HG02759 (cell line): ENCODE measurements at regions not wholly inside any gene's neighbourhood (a gene's known extent, or its start where the extent isn't known, plus 50 kb on each side); places are given as distances from the start of the nearest gene placed in this dataset.
"Not testable (repeated sequence)": the region's sequence is repeated elsewhere in the genome, so short reads cannot be mapped to it uniquely, and the experiment has no call there.

Experiments
- ATAC-seq: cut with Tn5 transposase; IDR thresholded peaks from one replicate; pipeline ENCODE4 v1.9.1; 2021; ENCODE audit warnings: mild to moderate bottlenecking, moderate library complexity; ENCODE audit not compliant: unreplicated experiment

DNA sequence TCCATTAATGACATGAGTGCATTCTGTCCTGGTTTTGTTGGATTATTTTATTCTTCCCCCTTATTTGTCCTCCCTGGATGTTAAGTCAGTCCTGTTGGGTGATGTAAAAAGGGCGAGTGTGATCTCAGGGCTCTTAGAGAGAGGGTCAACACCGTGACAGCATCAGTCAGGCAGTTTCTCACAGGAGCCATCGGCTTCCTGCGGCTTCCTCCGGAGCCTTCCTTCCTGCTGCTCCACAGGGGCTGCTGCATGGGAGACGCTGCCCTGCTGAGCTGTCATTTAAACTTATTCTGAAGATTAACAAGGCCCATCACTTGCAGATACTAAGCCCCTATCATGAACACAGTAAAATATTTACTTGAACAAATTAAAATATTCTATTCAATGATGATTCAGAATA, 211.3 kb downstream of the SPATA31A1 start:
- not testable (repeated sequence) for ATAC-seq

DNA sequence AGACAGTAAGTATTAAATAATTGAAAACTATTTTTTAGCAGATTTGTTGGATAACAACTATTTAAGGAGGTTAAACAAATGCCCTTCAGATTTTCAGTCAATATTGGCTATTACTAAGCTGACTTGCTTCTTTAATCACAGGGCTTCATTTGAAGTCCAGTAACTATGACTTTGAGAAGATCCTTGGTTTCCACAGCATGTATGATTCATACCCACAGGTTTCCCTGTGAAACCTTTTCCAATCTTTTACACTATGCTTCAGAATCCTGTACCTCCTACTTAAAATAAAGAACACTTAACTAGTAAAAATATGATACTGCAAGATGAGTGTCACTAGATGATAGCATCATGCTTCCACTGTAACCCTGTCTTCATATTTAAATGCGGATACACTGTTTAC, 211.9 kb downstream of the SPATA31A1 start:
- ATAC-seq: not testable (repeated sequence)

DNA sequence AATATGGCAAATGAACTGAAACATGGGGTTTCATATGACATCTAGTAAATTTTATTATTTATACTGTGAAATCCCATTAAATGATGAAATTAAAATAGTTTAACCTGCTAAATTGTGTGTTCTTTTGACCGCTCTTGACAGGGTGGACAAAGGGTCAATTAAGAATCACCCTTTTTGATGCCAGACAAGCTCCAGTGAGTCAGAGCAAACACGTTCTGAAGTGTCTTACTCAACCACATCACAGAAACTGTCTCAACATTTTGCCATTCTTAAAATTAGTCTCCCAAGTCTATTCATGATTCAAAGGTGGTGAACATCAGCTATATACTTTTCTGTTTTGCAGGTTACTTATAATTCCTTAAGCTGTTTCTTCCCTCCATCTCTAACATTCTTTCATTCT, 213.4 kb downstream of the SPATA31A1 start:
- not testable (repeated sequence) for ATAC-seq

DNA sequence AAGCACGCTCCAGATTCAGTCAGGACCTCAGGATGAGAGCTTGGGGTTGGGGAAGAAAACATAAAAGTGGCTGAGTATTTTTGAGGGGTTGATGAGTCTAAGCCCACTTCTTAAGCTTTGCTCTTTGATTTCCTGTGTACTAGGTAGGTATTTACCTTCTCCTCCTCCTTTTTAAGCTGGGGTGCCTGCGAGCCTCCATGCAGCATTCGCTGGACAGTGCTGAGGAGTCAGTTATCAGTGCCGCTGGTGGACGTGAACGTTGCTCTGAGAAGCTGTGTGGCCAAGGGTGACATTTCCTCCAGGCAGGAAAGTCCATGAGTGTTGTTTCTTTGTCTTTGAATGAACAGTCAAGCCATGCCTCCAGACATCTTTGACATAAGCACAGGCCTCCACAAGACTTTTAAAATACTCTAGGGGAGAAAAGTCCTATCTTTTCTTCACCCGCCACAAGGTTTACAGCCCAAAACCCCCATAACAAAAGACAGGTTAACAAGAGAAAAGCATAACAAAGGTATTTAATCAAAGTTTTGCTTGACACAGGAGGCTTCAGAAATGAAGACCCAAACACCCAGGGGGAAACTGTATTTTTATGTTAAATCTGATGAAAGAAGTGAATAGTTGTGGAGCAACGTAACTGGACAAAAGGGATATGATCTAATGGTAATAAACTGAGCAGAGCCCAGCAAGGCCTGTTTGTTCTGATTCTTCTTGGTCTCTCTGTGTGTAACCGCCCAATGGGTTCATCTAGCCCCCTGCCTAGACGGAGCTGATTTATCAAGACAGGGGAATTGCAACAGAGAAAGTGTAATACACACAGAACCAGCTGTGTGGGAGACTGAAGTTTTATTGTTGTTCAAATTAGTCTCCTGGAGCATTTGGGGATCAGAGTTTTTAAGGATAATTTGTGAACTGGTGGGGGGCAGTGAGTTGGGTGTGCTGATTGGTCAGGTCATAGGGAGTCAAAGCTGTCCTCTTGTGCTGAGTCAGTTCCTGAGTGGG, 217.9 kb downstream of the SPATA31A1 start:
- not testable (repeated sequence) for ATAC-seq

DNA sequence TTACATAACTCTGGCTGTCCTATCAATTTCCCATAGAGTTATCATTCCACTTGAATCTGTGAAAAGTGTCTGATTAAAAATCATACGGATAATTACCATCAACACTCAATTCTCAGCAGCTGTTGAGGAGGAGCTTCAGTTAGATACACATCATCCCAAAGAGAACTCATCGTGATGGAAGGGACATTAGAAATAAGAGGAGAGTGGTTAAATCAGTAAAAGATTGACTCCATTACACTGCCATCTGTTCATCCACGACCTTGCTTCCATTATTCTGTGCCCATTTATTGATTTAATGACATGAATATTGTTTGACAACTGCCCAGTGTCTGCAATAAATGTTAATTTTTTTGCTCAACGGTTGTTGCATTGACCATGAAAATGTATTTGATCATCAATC, 223.5 kb downstream of the SPATA31A1 start:
- not testable (repeated sequence) for ATAC-seq

DNA sequence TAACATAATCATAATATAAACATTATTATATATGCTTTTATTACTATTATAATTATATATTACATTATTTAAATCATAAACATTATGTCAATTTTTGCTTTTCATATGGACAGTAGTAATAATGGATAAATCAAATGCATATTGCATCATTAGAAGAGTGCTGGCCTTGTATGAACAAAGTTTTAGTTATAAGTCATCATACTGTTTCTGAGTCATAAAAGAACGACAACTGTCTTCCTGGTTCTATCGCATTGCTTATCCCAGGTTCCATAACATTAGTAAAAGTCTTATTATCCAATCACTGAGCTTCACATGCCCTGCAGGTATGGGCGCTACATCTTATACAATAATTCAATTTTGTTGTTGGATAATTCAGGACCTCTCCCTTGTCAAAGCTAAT, 225.8 kb downstream of the SPATA31A1 start:
- not testable (repeated sequence) for ATAC-seq

DNA sequence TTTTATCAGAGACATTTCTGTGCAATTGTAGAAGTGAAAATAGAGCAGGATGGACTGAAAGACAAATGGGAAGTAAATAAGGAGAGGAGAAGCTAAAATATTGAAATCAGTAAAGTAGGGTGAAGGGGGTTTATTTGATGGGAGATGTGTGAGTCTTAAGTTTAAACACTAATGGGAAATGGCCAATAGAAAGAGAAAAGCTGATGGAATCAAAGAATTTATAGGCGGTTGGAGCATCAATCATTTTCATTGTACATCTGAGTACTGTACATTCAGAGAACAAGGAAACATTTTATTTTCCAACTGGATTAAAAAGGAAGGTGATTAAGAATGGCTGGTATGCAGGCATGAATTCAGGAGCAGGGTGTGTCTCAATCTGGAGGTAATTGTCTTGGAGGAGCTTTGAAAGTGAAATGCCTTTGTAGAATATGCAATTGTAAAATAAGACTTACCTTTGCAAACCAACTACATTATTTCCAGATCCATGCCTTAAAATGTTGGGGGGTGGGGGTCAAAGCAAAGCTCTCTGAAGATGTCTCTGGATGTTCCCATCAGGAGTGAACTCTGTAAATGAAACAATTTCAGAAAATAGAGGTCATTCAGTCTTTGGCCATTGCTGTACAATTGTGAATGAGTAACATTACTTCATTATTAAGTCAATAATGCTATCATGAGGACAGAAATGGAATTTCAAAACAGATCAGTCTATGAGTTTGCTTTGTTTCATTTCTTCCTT, 227.4 kb downstream of the SPATA31A1 start:
- not testable (repeated sequence) for ATAC-seq

DNA sequence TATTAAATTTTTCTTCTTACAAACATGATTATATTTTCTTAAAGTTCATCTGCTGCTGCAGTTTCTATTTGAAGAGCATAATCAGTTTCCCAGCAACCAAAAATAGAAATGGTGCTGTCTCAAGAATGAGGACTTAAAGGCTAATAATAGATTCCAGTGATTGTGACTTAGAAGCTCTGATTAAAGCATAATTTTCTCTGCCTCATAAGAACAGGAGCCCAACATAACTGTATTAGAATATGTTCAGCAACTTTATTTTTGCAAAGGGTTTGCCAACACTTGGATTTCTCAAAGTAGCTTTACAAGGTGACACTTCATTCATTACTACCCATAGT, 227.9 kb downstream of the SPATA31A1 start:
- ATAC-seq: not testable (repeated sequence)

DNA sequence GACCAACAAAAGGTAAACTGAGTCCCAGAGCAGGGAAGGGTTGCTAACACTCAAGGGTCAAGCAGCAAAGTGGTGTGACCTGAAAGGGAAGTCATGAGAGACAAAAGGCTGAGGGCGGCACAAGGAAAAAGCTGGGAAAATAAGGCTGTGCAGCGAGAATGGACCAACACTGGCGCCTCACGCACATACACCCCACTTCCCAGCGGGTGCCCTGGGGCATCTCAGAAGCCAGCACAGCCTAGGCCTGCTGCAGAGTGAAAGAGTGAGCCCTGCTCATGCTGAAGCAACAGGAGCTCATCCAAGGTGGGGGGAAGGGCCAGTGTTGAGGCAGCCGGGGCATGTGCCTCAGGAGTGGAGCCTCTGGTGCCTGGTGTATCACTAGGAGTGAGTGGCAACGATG, 229.8 kb downstream of the SPATA31A1 start:
- ATAC-seq: not testable (repeated sequence)

DNA sequence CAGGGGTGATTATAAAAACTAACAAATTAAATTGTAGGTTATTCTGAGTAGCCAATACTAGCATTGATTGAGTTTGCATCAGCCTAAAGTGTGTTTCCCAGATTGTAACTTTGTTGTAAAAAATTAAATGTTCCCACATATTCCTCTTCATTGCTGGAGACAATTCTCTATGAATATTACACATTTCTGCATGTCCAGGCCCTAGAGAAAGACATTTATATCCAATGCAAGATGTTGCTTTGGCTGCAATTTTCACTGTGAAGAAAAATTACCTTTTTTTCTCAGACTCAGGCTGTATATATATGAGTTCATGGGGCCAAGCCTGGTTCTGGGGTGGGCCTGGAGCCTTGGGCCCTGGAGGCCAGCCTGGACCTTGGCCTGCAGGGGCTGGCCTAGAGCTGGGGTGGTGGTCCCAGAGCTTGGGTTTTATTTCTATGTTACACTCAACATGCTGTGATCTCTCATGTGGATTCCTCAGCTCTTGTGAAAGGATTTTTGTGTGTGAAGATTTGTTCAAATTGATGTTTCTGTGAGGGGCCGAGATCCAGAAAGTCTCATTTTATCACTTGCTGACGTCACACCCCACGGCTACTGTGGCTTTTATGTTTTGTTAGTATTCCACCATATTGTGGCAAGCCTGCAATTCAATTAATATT, 232.5 kb downstream of the SPATA31A1 start:
- ATAC-seq: no peak

DNA sequence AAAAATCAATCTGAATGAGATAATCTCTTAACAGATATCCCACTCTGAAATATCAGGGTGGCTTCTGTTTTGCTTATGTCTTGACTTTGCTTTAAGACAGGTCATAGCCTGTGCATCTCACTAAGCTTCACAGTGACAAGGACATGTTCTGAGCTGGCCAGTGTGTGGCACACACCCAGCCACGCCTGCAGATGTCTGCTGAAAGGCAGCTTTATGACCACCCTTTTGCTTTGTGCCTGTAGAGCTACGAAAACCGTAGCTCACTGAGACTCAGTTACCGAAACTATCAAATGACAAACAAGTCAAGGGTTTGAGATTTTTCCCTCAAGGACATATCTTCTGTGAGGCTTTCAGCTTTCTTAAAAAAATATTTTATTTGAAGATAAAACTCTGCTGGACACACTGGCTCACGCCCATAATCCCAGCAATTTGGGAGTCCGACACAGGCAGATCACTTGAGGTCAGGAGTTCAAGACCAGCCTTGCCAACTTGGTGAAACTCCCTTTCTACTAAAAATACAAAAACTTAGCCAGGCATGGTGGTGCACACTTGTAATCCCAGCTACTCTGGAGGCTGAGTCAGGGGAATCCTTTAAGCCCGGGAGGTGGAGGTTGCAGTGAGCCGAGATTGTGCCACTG, 233.2 kb downstream of the SPATA31A1 start:
- ATAC-seq: no peak

DNA sequence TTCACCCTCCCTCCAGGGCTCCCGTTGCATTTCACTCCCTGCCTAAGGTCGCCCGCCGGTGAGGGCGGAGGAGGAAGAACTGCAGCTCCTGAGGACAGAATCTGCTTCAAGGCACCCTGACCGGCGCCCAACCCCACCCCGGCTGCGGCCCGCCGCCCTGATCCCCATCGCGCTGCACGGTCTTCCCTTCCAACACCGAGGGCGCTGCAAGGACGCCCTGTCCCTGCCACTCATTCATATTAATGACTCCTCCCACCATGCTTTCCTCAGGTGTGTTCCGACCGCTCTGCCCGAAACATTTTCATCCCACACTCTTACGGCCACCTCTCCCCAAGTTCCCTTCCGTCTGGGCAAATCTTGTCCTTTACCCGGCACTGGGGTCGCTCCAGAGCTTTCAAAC, 248.6 kb downstream of the SPATA31A1 start:
- not testable (repeated sequence) for ATAC-seq

DNA sequence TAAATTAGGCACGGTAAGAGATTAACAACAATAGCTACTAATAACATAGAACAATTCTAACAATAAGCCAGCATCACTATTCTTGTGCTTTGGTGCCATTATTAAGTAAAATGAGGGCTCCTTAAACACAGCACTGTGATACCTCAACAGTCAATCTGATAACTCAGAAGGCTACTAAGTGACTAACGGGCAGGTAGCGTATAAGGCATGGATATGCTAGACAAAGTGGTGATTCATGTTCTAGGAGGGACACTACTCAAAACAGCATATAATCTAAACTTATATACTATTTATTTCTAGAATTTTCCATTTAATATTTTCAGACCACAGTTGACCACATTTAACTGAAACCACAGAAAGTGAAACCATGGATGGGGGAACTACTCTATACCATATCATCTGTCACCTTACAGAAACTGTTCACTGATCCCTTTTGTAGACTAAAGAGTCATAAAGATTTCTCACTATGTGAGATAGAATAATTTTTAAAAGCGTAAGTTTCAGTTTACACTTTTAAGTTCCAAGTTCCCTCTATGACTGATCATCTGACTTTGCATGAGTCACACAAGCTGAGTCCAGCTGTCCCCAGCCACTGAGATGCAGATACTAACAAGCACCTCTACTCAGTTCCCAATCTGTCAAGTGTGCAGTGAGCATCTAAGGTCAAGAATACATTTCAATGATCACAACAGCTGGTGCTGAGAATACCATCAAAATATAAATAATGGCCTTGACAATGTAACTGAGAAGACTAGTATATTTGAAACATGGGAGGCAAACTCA, 256.2 kb downstream of the SPATA31A1 start:
- peak; percentile 98 for ATAC-seq

DNA sequence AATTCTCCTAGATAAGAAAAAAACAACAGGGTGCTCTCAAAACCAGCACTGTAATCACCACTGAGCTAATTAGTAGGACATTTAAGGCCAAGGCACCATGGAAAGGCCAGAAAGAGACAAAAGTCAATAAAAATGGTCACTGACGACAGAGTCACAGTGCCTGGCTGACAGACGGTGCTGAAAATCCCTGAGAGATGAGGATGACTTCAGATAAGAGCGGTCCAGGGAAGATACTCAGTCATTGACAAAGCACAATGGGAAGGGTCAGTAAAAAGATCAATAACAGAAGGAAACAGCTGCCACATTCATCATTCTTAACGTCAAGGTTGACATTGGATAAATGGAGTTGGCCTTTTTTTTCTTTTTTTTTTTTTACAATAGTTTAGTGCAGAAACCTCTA, 261.0 kb downstream of the SPATA31A1 start:
- ATAC-seq: not testable (repeated sequence)

DNA sequence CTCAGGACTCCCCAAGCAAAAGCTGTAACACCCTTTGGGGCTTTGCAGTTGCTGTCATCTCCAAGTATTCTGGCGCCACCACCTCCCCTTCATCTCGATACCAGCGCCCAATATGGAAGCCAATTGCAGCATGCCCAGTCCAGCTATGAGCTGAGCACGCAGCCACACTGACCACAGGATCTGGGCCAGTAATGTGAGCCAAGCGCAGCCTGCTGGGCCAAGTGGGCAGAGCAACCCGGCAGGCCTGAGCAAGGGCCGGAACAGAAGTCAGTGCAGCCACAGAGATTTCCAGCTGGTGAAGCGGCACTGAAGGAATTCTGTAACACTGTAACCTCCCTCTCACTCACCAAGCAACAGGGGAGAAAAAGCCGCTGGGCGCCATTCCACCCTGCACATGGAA, 268.6 kb downstream of the SPATA31A1 start:
- not testable (repeated sequence) for ATAC-seq

DNA sequence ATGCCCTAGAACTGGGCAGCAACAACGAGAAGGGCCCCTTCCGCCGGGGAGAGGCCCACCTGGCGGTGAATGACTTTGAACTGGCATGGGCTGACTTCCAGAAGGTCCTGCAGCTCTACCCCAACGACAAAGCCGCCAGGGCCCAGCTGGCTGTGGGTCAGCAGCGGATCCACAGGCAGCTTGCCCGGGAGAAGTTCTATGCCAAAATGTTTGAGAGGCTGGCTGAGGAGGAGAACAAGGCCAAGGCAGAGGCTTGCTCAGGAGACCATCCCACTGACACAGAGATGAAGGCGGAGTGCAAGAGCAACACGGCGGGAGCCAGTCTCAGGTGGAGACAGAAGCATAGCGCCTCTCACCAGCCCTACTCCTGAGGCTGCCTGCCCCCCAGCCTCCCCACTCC, 276.6 kb downstream of the SPATA31A1 start:
- ATAC-seq: not testable (repeated sequence)

DNA sequence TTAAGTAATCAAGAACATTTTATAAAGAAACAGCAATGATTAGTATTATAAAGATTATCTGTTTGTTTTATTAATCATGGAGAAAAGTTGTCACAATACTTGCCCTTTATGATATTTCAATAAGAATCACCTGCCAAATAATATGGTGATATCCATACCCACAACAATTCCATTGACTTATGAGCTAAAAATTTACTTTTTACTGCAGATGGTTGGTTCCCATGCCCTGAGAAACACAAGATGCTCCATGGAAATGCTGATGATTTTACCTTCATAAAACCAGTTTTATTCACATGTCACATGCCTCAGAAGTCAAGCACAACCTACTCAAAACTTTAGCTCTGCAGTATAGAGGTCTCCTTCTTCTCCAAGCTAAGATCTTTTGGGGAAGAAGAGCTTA, 293.6 kb downstream of the SPATA31A1 start:
- ATAC-seq: not testable (repeated sequence)

DNA sequence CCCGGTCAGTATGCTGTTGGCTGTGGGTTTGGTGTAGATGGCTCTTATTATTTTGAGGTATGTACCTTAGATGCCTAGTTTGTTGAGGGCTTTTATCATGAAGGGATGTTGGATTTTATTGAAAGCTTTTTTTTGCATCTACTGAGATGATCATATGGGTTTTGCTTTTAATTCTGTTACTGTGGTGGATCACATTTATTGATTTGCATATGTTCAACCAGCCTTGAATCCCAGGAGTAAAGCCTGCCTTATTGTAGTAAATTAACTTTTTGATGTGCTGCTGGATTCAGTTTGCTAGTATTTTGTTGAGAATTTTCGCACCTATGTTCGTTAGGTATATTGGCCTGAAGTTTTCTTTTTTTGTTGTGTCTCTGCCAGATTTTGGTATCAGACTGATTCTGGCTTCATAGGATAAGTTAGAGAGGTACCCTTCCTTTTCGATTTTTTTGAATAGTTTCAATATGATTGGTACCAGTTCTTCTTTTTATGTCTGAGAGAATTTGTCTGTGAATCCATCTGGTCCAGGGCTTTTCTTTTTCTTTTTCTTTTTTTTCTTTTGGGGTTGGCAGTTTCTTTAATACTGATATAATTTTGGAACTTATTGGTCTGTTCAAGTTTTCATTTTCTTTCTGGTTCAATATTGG, 301.6 kb downstream of the SPATA31A1 start:
- ATAC-seq: peak; percentile 78

DNA sequence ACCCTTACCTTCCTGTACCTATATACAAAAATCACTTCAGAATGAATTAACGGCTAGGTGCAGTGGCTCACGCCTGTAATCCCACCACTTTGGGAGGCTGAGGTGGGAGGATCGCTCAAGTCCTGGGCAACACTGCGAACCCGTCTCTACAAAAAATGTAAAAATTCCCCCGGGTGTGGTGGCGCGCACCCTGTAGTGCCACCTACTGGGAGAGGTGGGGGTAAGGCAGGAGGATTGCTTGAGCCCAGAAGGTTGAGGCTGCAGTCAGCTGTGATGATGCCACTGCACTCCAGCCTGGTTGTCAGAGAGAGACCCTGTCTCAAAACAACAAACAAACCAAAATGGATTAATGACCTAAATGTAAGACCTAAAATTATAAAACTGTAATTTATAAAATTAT, 307.6 kb downstream of the SPATA31A1 start:
- not testable (repeated sequence) for ATAC-seq

DNA sequence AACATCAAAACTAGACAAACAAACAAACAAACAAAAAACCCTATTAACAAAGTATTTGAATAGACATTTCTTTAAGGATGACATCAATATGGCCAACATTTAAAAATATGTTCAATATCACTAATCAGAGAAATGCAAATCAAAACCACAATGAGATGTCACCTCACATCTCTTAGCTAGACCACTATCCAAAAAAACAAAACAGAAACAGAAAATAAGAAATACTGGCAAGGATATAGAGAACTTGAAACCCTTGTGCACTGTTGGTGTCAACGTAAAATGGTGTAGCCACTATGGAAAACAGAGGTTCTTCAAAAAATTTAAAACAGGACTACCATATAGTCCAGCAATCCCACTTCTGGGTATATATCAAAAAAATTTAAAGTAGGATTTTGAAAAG, 308.2 kb downstream of the SPATA31A1 start:
- ATAC-seq: peak; percentile 57
